ENCODE measurements at regions not wholly inside any gene's neighbourhood (a gene's known extent, or its start where the extent isn't known, plus 50 kb on each side); places are given as distances from the start of the nearest gene placed in this dataset.

- no peaks in the 10 kb centered on the region for H3K9me3 ChIP-seq (ENCODE audit: low read length)
- H3K4me2 ChIP-seq (ENCODE audit: low read length) = no peak overlapping the region
- H4K20me1 ChIP-seq (ENCODE audit: insufficient read depth, low read length) = no peaks in the 10 kb centered on the region
- no peaks in the 10 kb centered on the region for H3K9me2 ChIP-seq (ENCODE audit: low read depth, low read length)
- no peaks in the 10 kb centered on the region for H3K36me3 ChIP-seq (ENCODE audit: insufficient read depth, low read length)
- H3K79me2 ChIP-seq (ENCODE audit: insufficient read depth, low read length) = no peaks in the 10 kb centered on the region
- no peaks in the 10 kb centered on the region for H3F3A ChIP-seq (ENCODE audit: insufficient read depth, low read length)
- H3K27me3 ChIP-seq (ENCODE audit: insufficient read depth, low read length) = no peaks in the 10 kb centered on the region
- H2AFZ ChIP-seq (ENCODE audit: low read length) = no peak overlapping the region
- no peak overlapping the region for H3K4me3 ChIP-seq (ENCODE audit: low read depth, low read length, poor library complexity, severe bottlenecking)
- TF ChIP-seq EZH2 (IDR thresholded peaks at IDR 0.05; ENCODE audit: borderline replicate concordance, low read length) (no peak), CTCF (IDR thresholded peaks at IDR 0.05; ENCODE audit: low read length) (no peak)
- H3K9ac ChIP-seq (ENCODE audit: low read length) = no peak overlapping the region
- no peak overlapping the region for H3K27ac ChIP-seq (ENCODE audit: low read depth, low read length, poor library complexity, severe bottlenecking)
- no peaks in the 10 kb centered on the region for H3K4me1 ChIP-seq (ENCODE audit: insufficient read depth, low read length, severe bottlenecking)
Observed at GRCh38 chr2:234841321-234842015, 110.3 kb upstream of the SH3BP4 start.

GRCh38 chr2:234840336-234840735, 111.5 kb upstream of the SH3BP4 start:
- Histone ChIP-seq H2AFZ (ENCODE audit: low read length) (no peak overlapping the region), H3K27me3 (ENCODE audit: insufficient read depth, low read length) (no peaks in the 10 kb centered on the region), H3K9me2 (ENCODE audit: low read depth, low read length) (no peaks in the 10 kb centered on the region), H3K9me3 (ENCODE audit: low read length) (no peaks in the 10 kb centered on the region), H3K4me2 (ENCODE audit: low read length) (no peak overlapping the region), H3K27ac (ENCODE audit: low read depth, low read length, poor library complexity, severe bottlenecking) (no peak overlapping the region), H3K79me2 (ENCODE audit: insufficient read depth, low read length) (no peaks in the 10 kb centered on the region), H3K4me3 (ENCODE audit: low read depth, low read length, poor library complexity, severe bottlenecking) (no peak overlapping the region), H3K4me1 (ENCODE audit: insufficient read depth, low read length, severe bottlenecking) (no peaks in the 10 kb centered on the region), H3K9ac (ENCODE audit: low read length) (no peak overlapping the region), H4K20me1 (ENCODE audit: insufficient read depth, low read length) (no peaks in the 10 kb centered on the region), H3F3A (ENCODE audit: insufficient read depth, low read length) (no peaks in the 10 kb centered on the region), H3K36me3 (ENCODE audit: insufficient read depth, low read length) (no peaks in the 10 kb centered on the region)
- no peak for TF ChIP-seq EZH2 (IDR thresholded peaks at IDR 0.05; ENCODE audit: borderline replicate concordance, low read length)
- TF ChIP-seq CTCF (IDR thresholded peaks at IDR 0.05; ENCODE audit: low read length) = no peak

- no peak for TF ChIP-seq EZH2 (IDR thresholded peaks at IDR 0.05; ENCODE audit: borderline replicate concordance, low read length)
- TF ChIP-seq CTCF (IDR thresholded peaks at IDR 0.05; ENCODE audit: low read length) = no peak
- no peak overlapping the region for H3K9ac ChIP-seq (ENCODE audit: low read length)
- H3F3A ChIP-seq (ENCODE audit: insufficient read depth, low read length) = no peaks in the 10 kb centered on the region
- H3K36me3 ChIP-seq (ENCODE audit: insufficient read depth, low read length) = no peaks in the 10 kb centered on the region
- H3K9me2 ChIP-seq (ENCODE audit: low read depth, low read length) = no peaks in the 10 kb centered on the region
- H3K4me2 ChIP-seq (ENCODE audit: low read length) = no peak overlapping the region
- no peaks in the 10 kb centered on the region for H3K79me2 ChIP-seq (ENCODE audit: insufficient read depth, low read length)
- no peaks in the 10 kb centered on the region for H3K4me1 ChIP-seq (ENCODE audit: insufficient read depth, low read length, severe bottlenecking)
- no peak overlapping the region for H3K4me3 ChIP-seq (ENCODE audit: low read depth, low read length, poor library complexity, severe bottlenecking)
- no peaks in the 10 kb centered on the region for H3K9me3 ChIP-seq (ENCODE audit: low read length)
- H4K20me1 ChIP-seq (ENCODE audit: insufficient read depth, low read length) = no peaks in the 10 kb centered on the region
- no peak overlapping the region for H2AFZ ChIP-seq (ENCODE audit: low read length)
- no peaks in the 10 kb centered on the region for H3K27me3 ChIP-seq (ENCODE audit: insufficient read depth, low read length)
- no peak overlapping the region for H3K27ac ChIP-seq (ENCODE audit: low read depth, low read length, poor library complexity, severe bottlenecking)
Observed at GRCh38 chr2:234839285-234839684, 112.5 kb upstream of the SH3BP4 start.

Measured in OCI-LY1 (cell line).